SU-DHL-6 (cell line): ENCODE measurements at regions not wholly inside any gene's neighbourhood (a gene's known extent, or its start where the extent isn't known, plus 50 kb on each side); places are given as distances from the start of the nearest gene placed in this dataset.

Source experiments
- H2AFZ ChIP-seq: fragments of 200-600 bp; sonication (generic); 2 replicates; pipeline ENCODE4 v1.6.1; 2014; ENCODE audit warnings: low read depth, mild to moderate bottlenecking, moderate library complexity, mixed read lengths, antibody characterized with exemption, low read length; ENCODE audit not compliant: severe bottlenecking
- H3F3A ChIP-seq: fragments of 200-600 bp; shearing (Covaris generic); 2 replicates; pipeline ENCODE4 v1.6.0; 2016; ENCODE audit warnings: antibody characterized with exemption, mild to moderate bottlenecking; ENCODE audit not compliant: insufficient read depth
- H3K27ac ChIP-seq: fragments of 200-600 bp; sonication (generic); 2 replicates; pipeline ENCODE4 v1.5.1; 2016; ENCODE audit warnings: low read depth, mild to moderate bottlenecking, low read length, moderate library complexity, mixed read lengths
- H3K27me3 ChIP-seq: fragments of 200-600 bp; sonication (generic), shearing (Covaris generic); 2 replicates; pipeline ENCODE4 v1.6.0; 2014; ENCODE audit warnings: mild to moderate bottlenecking, low read length
- H3K36me3 ChIP-seq: fragments of 200-600 bp; sonication (generic); 2 replicates; pipeline ENCODE4 v1.6.1; 2014; ENCODE audit warnings: mild to moderate bottlenecking, low read length, mixed read lengths
- H3K4me2 ChIP-seq: fragments of 300-600, 200-600 bp; shearing (Covaris generic), sonication (generic); 2 replicates; pipeline ENCODE4 v1.6.0; 2014; ENCODE audit warnings: low read length, low read depth, mild to moderate bottlenecking; ENCODE audit not compliant: poor library complexity, severe bottlenecking
- H3K4me3 ChIP-seq: fragments of 200-600 bp; sonication (generic); 2 replicates; pipeline ENCODE4 v1.5.1; 2014; ENCODE audit warnings: antibody characterized with exemption, low read length, mild to moderate bottlenecking, mixed read lengths; ENCODE audit not compliant: insufficient read depth, poor library complexity, severe bottlenecking
- H3K79me2 ChIP-seq: fragments of 200-600 bp; sonication (generic); 2 replicates; pipeline ENCODE4 v1.6.1; 2014; ENCODE audit warnings: mild to moderate bottlenecking, low read length, moderate library complexity; ENCODE audit not compliant: insufficient read depth
- H3K9ac ChIP-seq: fragments of 200-600 bp; sonication (generic); 2 replicates; pipeline ENCODE4 v1.7.0; 2014; ENCODE audit warnings: mild to moderate bottlenecking, low read length
- H3K9me2 ChIP-seq: fragments of 200-600 bp; sonication (generic); replicated peaks from 2 replicates; pipeline ENCODE4 v1.6.1; 2014; ENCODE audit warnings: low read length; ENCODE audit not compliant: insufficient read depth
- H3K9me3 ChIP-seq: fragments of 200-600 bp; sonication (generic); 2 replicates; pipeline ENCODE4 v1.6.1; 2014; ENCODE audit warnings: low read length, mixed read lengths; ENCODE audit not compliant: insufficient read depth
- H4K20me1 ChIP-seq: fragments of 200-600 bp; sonication (generic); 2 replicates; pipeline ENCODE4 v1.6.1; 2014; ENCODE audit warnings: low read depth, mild to moderate bottlenecking, antibody characterized with exemption, low read length, moderate library complexity, mixed read lengths
- EZH2phosphoT487 ChIP-seq: fragments of 200-600 bp; sonication (generic), shearing (Covaris generic); conservative IDR thresholded peaks from 2 replicates; pipeline ENCODE4 v1.6.1; 2018; ENCODE audit warnings: mild to moderate bottlenecking, antibody characterized with exemption, low read length, moderate library complexity, mixed read lengths
- TF ChIP-seq, protein P1 (sequence below): fragments of 200-600 bp; sonication (generic); IDR thresholded peaks from one replicate; pipeline ENCODE4 v1.5.1; 2017; ENCODE audit warnings: antibody characterized with exemption, mild to moderate bottlenecking, low read length, moderate library complexity; ENCODE audit not compliant: insufficient read depth, poor library complexity, severe bottlenecking

DNA sequence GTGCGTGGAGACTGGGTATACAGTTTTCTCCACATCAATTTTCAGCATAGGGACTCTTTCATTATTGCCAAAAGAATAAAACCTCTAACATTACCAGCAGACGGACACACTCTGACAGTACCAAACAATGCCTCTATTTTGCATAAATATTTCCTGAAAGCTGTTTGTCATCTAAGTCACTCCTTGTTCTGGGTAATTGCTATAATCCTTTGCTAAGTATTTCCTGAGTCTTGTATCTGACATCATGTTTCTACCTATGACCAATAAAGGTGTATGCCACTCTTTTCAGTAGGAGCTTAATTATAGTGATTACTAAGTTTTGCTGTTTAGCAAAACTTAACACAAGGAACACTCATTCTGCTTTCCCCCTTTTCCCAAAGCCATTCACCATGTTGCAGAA is 886.5 kb downstream of the SLITRK6 start:
- TF ChIP-seq, protein P1, sequence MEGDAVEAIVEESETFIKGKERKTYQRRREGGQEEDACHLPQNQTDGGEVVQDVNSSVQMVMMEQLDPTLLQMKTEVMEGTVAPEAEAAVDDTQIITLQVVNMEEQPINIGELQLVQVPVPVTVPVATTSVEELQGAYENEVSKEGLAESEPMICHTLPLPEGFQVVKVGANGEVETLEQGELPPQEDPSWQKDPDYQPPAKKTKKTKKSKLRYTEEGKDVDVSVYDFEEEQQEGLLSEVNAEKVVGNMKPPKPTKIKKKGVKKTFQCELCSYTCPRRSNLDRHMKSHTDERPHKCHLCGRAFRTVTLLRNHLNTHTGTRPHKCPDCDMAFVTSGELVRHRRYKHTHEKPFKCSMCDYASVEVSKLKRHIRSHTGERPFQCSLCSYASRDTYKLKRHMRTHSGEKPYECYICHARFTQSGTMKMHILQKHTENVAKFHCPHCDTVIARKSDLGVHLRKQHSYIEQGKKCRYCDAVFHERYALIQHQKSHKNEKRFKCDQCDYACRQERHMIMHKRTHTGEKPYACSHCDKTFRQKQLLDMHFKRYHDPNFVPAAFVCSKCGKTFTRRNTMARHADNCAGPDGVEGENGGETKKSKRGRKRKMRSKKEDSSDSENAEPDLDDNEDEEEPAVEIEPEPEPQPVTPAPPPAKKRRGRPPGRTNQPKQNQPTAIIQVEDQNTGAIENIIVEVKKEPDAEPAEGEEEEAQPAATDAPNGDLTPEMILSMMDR, result no peak
- TF ChIP-seq EZH2phosphoT487, result no peak
- Histone ChIP-seq H3K79me2 (no peaks in the 10 kb centered on the region), H3K4me2 (no peak overlapping the region), H3K9ac (no peak overlapping the region), H3K36me3 (no peaks in the 10 kb centered on the region), H4K20me1 (no peaks in the 10 kb centered on the region), H3K4me3 (no peak overlapping the region), H3K9me2 (no peaks in the 10 kb centered on the region), H3K27ac (no peak overlapping the region), H3K9me3 (no peaks in the 10 kb centered on the region), H3F3A (no peaks in the 10 kb centered on the region), H3K27me3 (no peaks in the 10 kb centered on the region), H2AFZ (no peak overlapping the region)

DNA sequence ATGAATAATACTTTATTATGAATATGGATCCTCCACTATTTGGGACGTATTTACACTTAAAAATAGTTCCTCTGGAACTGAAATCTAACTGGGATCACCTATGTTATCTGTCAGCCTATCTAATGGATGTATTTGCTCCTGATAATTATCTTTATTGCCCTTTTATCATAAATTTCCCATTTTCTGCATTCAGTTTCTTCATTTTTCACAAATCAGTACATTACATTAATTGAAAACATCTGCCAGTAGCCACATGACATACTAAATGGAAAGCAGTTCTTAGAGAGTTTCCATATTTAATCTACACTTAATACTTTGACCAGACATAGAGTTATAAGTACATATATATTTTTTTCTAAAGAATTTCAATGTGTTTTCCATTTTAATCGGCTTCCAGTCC is 888.8 kb downstream of the SLITRK6 start:
- TF ChIP-seq, protein P1, result no peak
- TF ChIP-seq EZH2phosphoT487, result no peak
- Histone ChIP-seq H3K79me2 (no peaks in the 10 kb centered on the region), H3K27ac (no peak overlapping the region), H3K4me3 (no peak overlapping the region), H3F3A (no peaks in the 10 kb centered on the region), H4K20me1 (no peaks in the 10 kb centered on the region), H3K27me3 (no peaks in the 10 kb centered on the region), H3K4me2 (no peak overlapping the region), H2AFZ (no peak overlapping the region), H3K9ac (no peak overlapping the region), H3K9me2 (no peaks in the 10 kb centered on the region), H3K9me3 (no peaks in the 10 kb centered on the region), H3K36me3 (no peaks in the 10 kb centered on the region)

DNA sequence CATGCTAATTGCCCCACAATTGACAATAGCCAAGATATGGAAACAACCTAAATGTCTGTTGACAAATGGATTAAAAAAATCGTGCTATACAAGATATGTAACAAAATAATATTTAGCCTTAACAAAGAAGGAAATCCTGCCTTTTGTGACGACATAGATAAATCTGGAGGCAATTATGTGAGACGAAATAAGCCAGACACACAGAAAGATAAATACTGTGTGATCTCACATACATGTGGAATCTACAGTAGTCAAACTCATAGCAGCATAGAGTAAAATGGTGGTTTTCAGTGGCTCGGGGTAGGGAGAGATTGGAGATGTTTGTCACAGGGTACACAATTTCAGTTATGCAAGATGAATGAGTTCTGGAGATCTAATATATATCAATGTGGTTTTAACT is 895.8 kb downstream of the SLITRK6 start:
- Histone ChIP-seq H2AFZ (no peak overlapping the region), H3F3A (no peaks in the 10 kb centered on the region), H3K9ac (no peak overlapping the region), H3K4me3 (no peak overlapping the region), H3K9me2 (no peaks in the 10 kb centered on the region), H3K79me2 (no peaks in the 10 kb centered on the region), H3K27ac (no peak overlapping the region), H3K4me2 (no peak overlapping the region), H4K20me1 (no peaks in the 10 kb centered on the region), H3K36me3 (no peaks in the 10 kb centered on the region), H3K27me3 (no peaks in the 10 kb centered on the region), H3K9me3 (no peaks in the 10 kb centered on the region)
- no peak for TF ChIP-seq EZH2phosphoT487
- TF ChIP-seq, protein P1, result no peak
